ENCODE measurements at regions not wholly inside any gene's neighbourhood (a gene's known extent, or its start where the extent isn't known, plus 50 kb on each side); places are given as distances from the start of the nearest gene placed in this dataset.

- no peak for DNase-seq
Measured at GRCh38 chr10:83886871-83887270, 252.4 kb upstream of the GHITM start.

DNA sequence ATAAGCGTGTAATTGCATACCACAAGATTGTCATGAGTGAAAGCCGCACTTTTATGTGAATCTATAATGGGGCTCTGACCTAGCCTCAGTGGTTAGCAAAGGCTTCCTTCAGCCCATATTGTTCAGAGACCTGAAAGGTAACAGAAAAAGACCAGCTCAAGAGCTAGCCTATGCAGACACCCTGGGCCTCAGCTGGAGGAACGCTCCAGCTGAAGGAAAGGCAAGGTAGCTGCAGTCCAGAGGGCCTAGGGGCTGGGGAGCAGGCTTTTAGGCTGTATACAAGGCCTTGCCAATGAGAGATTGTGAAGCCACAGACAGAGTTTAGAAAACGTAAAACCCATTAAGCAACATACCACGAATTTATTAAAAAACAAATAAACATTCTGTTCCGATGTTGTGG, 246.6 kb upstream of the GHITM start:
- DNase-seq, result no peak

DNA sequence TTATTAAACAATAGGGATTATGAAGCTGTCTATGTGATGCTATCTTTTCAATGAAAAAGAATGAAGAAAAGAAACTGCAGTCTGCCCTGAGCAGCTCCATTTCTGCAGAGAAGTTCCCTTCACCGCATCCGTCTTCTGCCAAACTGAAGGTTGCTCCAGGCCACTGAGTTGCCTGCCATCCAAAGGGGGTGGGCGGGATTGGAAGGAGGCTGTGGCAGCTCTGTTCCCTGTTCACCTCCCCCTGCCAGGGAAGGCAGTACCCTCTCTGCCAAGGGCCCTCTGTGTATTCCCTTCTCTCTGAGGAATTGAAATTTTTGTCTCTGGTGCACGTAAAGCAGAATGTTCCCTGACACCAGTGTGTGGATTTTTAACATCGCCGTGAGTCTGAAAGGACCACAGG, 243.1 kb upstream of the GHITM start:
- no peak for DNase-seq

- no peak for DNase-seq
Measured at GRCh38 chr10:83897626-83898025, 241.7 kb upstream of the GHITM start.

DNA sequence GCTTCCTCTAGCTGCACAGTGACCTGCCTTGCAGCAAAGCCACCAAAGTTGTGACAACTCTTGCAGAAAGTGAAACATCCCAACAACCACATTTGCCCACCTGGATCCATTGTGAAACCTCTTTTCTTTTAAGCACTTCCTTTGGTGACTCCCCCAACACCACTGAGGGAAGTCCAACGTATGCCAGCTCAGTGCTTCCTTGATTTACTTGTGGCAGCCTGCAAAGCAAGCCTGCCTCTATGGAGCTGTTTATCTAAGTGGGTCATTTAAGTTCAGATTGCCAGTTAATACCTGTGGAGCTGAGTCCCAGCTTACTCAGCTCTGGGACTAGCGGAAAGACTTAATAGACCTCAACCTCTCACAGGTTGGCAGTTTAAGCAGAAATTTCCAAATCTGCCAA, 230.8 kb upstream of the GHITM start:
- DNase-seq, result no peak

DNA sequence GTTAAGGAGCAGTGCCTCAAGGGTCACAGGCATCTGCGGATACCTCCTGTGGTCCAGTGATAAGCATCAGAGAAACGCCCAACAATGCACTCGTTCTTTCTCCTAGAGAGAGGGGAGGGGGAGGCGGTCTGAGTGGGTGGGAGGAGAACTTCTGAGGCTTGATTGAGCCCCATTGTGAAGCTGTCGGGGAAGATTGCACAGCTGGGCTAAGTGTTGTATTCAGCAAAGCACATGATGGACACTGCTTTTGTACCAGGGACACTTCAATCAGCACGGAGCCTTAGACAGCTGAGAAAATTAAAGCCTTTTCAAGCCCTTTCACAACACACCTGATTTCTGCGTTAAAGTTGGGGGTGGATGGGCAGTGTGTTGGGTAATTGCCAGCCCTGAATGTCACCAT, 230.3 kb upstream of the GHITM start:
- DNase-seq, result no peak

GRCh38 chr10:83915801-83916200, 223.5 kb upstream of the GHITM start:
- no peak for DNase-seq

DNA sequence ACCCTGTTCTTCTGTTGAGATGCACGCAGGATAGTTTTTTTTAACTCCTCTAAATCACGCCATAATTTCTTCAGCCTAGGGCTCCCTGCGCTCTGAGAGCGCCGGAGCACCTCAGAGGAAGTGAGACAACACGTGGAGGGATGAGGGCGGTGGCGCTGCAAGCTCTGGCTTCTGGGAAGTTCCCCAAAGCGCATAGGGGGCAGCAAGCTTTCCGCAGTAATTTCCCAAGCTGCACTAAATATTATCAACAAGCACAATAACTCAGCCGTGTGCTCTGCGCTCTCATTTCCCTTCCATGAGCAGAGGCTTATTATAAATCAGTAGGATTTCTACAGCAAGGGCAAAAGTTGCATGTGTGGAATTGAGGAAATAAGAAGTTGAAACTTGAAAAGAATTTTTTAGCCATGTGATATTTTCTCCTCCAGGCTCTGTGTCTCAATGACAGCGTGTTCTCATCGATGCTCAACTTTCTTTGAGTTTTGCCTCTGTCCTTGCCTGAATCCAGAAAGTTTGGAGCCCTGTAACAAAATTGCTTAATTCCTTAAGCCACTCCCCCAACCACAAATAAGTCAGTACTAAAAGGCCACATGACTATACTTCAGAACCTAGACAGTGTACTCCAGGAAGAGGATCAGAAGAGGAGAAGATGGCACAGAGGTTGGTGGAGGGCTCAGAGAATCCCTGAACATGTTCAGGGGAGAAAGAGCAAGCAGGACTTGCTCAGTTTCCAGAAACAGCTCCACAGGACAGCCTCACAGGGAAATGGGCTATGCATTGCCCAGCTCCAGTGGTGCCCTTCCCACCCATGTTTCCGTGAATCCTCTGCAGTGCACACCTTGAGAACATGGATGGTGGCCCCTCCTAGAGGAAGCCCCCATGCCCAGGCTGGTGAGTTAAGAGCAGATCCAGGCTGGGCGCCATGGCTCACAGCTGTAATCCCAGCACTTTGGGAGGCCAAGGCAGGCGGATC, 221.5 kb upstream of the GHITM start:
- DNase-seq, result no peak

- DNase-seq, result no peak
Measured at GRCh38 chr10:83919187-83919586, 220.1 kb upstream of the GHITM start.

DNA sequence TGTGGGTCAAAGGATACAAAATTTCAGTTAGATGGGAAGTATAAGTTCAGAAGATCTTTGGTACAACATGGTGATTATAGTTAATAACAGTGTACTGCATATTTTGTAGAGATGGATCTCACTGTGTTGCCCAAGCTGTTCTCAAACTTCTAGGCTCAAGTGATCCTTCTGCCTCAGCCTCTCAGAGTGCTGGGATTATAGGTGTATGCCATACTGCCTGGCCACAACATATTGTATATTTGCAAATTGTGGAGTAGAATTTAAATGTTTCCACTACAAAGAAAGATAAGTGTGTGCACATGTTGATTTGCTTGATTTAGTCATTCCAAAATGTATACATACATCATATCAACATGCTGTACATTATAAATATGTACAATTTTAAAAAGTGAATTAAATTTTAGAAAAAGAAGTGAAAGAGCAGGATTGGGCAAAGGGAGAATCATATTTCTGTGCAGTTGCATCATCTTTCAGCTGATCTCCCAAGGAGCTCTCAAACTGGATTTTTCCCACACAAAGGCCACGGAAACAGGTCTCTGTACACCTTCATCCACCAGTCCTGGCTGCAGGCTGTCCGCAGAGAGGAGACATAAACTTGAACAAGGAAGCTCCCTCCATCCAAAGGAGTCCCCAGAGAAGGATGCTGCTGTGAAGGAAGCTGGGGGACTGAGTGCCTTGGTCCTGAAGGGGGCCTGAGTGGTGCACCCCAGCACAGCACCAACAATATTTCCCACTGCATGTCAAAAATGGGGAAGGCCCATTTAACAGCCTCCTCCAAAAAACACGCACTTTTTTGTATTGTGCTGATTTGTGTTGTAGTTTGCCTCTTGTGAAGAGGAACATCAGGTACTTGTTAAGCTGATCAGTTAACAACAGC, 217.1 kb upstream of the GHITM start:
- DNase-seq, result no peak

DNA sequence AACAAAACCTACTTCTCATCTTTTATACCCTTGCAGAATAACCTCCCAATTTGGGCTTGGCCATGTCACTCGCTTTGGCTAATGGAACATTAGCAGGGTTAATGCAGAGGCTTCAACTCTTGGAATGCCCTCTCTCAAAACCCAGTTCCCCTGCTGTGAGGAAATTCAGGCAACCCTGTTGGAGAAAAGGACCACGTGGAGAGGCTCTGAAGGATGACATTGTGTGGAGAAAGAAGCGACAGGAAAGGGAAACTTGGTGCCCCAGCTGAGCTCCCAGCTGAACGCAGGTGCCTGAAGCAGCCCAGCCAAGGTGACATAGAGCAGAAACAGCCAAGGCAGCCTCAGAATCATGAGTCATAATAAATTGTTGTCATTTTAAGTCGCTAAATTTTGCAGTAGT, 214.2 kb upstream of the GHITM start:
- DNase-seq, result no peak

GRCh38 chr10:83926606-83927005, 212.7 kb upstream of the GHITM start:
- DNase-seq, result no peak

GRCh38 chr10:83927166-83927565, 212.1 kb upstream of the GHITM start:
- no peak for DNase-seq

DNA sequence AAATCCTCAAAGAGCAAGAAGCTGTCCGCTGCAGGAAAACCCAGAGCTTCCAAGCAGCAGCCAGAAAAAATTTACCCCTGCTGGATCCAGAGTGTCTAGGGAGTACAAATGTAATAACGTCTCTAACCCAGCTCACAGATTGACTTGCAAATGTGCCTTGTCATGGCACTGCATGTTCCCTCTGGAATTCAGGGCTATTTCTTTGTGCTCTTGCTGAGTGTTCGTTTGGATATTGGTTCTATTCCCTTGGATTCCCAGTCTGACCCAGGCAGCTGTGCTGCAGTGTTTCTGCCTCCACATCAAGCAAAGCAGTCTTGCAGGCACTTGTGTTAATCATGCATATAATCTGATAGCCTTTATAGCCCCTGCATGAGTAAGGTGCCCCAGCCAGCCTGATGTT, 209.9 kb upstream of the GHITM start:
- DNase-seq, result no peak

DNA sequence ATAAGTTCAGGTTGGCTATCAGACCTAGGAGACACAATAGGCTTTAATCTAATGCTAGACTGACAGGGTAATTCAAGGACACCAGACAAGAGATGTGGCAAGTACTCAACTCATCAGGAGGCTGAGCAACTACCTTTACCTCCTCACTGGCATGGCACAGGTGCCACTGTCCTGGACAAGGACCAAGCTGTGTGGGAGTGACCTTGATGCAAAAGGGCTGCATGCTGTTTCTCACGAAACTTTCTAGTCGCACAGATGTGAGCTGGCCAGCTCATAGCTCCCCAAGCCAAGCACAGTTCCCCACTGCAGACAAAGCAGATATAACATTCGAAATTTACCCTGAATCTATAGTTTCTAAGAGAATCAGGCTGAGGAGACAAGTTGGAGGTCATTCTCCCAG, 207.6 kb upstream of the GHITM start:
- DNase-seq, result no peak

- no peak for DNase-seq
Measured at GRCh38 chr10:83932245-83932644, 207.1 kb upstream of the GHITM start.

GRCh38 chr10:83934062-83934461, 205.2 kb upstream of the GHITM start:
- no peak for DNase-seq

- DNase-seq, result no peak
Measured at GRCh38 chr10:83934641-83935338, 204.5 kb upstream of the GHITM start.

DNA sequence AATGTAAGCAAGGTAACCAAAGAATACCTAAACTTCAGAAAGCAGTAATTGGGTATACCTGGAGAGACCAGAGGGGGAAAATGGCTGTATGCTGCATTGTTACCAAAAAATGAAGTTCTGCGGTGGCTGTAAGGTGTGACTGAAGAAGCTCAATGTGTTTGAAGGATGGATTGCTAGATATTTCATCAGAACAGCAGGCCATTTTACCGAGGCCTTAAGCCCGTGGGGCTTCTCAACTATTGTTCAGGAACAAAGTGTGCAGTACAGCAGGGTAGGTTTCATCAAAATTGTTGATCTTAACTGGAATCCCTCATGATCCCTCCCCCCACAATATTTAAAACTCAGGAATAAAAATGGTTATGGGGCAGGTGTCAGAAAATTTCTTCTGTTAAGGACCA, 204.0 kb upstream of the GHITM start:
- no peak for DNase-seq

DNA sequence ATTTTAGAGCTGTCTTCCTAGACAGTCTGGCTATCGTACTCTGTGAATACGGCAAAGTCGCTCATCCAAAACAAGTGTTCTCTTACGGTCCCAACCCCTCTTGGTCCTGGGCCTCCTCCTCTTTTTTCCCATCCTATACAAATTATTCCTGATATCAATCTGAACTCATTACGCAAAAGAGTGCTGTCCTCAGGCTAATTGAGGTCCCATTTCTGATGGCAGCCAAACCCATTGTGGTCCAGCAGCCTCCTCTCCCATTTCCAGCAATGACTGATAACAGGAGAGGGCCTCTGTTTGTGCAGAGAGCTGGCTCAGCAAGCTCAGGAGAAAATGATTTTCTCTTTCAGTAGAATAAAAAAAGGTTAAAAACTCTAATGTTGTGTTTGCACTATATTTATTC, 203.4 kb upstream of the GHITM start:
- no peak for DNase-seq

DNA sequence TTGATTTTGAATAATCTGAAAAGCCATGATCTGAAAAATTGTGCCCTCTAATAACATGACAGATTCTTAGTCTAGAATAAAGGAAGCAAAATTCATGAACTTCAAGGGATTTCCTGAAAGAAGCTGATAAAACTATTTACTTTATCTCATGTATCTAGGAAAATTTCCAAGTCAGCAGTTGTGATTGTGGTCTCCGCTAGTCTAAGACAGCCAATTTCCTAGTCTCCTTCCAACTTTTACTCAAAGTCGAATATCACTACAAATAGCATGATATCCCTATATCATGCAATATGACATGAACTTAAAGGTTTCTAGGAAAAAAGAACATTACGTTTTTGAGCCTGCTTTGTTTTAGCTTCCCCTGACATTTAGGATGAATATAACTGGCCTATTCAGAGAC, 202.1 kb upstream of the GHITM start:
- DNase-seq, result no peak

- no peak for DNase-seq
Measured at GRCh38 chr10:83937826-83938225, 201.5 kb upstream of the GHITM start.

DNA sequence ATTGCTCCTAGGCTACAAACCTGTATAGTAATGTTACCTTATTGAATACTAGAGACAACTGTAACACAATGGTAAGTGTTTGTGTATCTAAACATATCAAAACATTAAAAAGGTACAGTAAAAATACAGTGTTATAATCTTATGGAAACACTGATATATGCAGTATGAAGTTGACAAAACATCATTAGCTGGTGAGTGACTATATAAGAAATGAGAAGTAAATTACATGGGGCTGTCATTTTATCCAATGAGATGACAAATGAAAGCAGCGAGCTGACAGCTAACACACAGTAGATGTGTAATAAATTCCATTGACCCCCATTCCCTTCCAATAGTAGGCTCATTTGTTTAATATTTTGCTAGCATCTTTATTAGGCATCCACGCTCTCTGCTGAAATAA, 198.1 kb upstream of the GHITM start:
- DNase-seq, result no peak
